ENCODE measurements at regions not wholly inside any gene's neighbourhood (a gene's known extent, or its start where the extent isn't known, plus 50 kb on each side); places are given as distances from the start of the nearest gene placed in this dataset.

DNA sequence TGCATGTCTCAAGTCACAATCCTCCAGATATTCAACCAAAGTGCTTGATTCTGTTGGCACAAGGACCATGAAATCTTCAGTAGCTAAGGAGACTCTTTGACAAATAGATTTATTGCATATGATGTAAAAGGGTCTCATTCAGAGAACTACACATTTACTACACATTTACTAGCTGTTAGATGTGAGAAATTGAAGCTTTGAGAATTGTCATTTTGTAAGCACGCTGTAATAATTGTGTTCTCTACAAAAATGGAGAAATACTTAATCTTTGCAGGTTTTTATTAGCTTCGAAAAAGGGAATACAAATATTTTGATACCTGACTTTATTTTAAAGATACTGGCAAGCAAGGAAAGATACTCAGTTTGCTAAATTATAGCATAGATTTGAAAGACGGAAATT, 70.2 kb upstream of the CHD2 start:
- no peak for DNase-seq

DNA sequence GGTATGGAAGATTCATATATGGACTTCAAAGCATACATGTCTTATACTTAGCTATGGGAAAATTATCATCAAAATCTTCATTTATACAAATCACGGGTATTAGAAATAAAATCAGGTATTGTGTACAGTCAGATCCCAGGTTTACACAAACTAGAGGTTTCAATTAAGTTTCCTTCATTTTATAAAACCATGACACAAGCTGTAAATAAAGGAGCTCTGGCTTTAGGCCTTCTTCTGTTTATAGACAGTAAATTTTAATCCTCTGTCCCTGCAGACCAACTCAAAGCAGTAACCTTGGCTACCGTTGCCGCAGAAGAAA, 68.8 kb upstream of the CHD2 start:
- DNase-seq, result no peak

DNA sequence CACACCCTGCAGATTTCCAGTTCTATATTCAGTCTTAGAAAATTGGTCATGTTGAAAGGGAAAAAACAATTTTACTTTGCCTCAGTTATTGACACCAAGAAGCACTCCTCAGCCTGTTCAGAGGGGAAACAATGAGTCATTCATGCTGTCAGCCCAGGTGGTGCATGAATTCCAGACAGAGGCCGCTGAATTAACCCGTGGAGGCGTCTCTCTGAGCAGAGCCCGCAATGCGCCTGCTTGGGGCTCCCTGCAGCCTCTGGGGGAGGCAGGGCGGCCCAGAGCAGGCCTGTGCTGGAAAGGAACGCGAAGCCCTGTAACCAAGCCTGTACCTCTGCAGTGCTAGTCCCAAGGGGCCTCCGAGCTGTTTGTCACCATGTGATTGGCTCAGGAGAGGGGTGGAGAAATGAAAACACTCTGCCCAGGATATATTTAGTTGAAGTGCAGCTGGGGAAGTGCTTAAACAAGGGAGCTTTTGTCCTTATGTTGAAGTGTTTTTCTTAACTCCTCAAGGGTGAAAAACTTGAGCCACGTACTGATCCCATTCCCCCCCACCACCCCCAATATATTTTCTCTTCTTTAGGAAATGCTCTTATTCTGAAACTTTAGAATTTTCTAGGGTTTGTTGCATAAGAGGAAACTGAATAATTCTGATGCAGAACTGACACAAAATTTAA, 68.3 kb upstream of the CHD2 start:
- peak; percentile 91 to 93 for DNase-seq

DNA sequence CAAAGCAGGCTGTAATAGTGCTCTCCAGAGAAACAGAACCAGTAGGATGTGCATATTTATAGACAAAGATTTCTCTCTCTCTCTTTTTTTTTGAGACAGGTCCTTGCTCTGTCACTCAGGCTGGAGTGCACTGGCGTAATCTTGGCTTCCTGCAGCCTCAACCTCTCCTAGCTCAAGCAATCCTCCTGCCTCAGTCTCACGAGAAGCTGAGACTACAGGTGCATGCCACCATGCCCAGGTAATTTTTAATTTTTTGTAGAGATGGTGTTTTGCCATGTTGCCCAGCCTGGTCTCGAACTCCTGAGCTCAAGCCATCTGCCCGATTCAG, 67.1 kb upstream of the CHD2 start:
- peak in 1 of 2 donors; percentile 10 for DNase-seq

DNA sequence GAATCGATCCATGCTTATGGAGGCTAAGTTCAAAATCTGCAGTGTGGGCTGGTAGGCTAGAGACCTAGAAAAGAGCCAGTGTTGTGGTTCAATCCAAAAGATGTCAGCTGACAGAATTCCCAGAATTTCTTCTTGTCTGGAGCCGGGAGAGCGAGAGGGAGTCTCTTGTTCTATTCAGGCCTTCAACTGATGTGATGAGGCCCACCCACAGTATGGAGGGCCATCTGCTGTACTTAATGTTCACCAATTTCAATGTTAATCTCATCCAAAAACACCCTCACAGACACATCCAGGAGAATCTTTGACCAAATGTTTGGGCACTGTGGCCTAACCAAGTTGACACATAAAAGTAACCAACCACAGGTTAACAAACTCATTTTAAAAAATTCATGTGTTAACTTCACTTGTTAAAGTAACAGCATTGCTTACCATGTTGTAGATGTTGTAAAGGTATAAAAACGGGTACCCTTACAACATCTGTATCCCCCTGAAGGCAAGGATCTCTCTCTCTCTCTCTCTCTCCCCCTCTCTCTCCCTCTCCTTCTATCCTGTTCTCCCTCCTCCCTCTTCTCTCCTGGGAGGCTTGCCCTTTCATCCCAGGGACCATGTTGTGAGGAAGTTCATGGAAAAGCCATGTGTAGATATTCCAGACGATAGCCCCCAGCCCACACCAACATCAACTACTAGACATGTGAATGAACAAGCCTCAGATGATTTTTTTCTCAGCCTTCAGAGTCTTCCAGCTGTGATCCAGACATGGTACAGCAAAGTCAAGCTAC, 66.4 kb upstream of the CHD2 start:
- no peak for DNase-seq

DNA sequence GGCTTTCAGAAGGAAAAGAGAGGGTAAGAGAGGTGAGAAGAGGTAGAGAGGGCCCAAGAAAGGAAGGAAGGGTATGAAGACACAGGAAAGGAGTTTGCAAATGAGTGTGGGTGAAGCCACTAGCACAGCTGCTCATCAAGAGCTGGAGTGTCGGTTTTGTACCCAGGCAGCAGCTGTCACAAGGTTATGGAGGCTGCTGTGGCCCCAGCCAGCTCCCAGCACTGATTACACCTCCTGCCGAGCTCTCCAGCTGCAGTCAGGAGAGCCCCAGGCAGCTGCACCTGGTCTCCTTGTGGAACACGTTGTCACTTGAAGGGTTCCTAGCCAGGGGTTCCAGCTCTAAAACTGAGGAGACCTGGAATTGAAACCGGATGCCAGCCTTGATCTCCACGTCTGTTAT, 60.4 kb upstream of the CHD2 start:
- DNase-seq, result peak in 1 of 2 donors; percentile 7

DNA sequence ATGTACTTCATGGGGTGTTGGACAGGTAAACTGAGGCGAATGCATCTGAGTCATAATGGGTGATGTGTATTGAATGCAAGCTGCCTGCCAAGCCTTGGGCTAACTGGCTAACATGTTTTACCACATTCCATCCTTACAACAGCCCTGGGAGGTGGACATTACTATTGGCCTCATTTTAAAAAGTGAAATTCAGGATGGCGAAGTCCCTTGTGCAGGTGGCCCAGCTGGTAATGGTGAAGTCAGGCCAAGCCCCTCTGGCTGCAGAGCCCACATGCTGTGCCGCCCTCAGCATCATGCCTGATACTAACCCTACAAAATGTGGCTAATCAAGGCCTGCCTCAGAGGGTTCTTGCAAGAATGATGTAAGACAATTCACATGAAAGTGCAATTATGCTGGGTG, 60.0 kb upstream of the CHD2 start:
- no peak for DNase-seq

DNA sequence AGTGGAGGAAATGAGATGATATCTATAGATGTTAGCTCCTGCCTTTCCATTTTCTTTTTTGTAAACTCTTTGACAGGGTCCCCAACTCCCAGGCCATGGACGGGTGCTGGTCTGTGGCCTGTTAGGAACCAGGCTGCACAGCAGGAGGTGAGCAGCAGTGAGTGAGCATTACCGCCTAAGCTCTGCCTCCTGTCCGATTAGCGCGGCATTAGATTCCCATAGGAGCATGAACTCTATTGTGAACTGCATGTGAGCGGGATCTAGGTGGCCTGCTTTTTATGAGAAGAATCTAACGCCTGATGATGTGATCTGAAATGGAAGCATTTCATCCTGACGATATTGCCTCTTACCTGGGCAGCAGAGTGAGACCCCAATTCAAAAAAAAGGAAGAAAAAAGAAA, 56.8 kb upstream of the CHD2 start:
- no peak for DNase-seq

DNA sequence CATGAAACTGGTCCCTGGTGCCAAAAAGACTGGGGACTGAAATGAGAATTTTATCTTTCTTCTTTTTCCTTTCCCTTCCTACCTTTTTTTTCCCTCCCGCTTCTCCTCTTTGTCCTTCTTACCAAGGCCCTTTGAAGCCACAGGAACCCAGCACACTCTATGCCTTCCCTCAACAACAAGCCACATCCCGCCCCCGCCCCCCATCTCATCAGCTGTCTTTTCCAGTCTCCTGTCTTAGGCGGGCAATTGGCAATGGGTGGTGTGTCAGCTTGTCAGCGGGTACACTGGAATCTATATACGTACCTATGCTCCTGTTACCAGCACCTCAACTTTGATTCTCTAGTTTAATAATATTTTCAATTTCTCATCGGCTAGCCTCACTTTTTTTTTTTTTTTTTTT, 56.3 kb upstream of the CHD2 start:
- DNase-seq, result peak in 1 of 2 donors; percentile 11

DNA sequence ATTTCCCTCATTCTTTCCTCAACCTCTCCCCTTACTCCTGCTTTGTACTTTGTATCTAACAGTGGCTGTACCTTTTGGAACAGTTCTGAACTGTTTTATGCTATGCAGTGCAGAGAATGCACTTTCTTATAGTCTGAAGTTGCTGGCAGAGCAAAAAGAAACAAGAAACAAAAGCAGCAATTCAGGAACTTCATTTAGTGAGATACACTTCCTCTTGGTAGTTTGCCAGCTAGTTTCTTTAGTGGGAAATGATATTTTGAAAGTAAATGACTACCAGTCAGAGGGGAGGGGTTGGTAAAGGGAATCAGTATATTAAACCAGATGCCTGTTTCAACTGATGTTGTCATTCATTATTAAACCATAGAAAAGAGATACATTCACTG, 55.0 kb upstream of the CHD2 start:
- DNase-seq, result peak in 1 of 2 donors; percentile 75

DNA sequence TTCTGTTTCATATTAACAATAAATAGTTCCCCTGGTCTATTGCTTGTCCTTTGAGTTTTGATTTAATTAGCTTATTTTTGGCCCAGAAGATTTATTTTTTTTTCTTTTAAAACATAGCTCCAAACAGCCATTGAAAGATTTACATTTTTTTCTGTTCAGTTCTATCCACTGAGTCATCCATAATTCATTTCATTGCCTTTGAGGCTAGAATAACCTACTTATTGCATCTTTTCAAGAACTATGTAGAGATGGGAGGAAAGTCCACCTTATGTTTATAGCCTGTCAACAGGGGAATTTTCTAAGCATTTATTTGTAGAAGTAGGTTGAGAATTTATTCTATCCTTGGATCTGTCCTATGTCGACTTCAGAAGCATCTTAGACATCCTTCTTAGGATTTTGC, 53.4 kb upstream of the CHD2 start:
- DNase-seq, result no peak

DNA sequence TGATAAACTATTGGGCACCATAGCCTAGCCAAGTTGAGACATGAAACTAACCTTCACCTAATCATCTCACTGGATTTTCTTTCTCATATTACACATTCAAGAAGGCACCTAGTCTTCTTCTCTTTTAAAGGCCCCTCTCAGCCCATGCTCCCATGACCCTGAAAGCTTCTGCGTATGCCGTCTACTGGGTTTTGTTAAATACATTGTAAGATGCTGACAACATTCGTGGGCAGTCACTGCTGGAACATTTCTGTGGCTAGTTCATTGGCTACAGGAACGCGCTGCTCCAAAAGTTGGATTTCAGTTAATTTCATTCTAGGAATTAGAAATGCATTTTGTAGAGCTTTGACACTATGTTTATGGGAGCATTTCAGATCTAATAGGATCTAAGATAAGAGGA, 52.3 kb upstream of the CHD2 start:
- DNase-seq, result no peak

DNA sequence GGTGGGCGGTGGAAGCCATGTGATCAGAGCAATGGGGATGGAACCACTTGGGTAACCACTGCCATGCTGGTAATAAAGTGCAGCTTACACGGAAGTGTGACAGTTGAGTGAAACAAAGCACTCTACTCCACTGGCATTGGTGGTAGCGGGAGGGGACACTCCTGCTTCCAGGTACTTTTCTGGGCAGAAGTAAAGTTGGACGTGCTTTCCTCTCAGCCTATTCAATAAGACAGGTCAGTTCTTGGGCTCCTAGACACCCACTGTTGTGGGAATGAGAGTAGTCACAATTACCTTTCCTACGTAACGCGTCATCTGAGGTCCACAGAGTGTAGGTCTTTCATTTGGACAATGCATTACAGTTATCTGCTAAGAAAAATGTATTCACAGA, 51.7 kb upstream of the CHD2 start:
- no peak for DNase-seq

DNA sequence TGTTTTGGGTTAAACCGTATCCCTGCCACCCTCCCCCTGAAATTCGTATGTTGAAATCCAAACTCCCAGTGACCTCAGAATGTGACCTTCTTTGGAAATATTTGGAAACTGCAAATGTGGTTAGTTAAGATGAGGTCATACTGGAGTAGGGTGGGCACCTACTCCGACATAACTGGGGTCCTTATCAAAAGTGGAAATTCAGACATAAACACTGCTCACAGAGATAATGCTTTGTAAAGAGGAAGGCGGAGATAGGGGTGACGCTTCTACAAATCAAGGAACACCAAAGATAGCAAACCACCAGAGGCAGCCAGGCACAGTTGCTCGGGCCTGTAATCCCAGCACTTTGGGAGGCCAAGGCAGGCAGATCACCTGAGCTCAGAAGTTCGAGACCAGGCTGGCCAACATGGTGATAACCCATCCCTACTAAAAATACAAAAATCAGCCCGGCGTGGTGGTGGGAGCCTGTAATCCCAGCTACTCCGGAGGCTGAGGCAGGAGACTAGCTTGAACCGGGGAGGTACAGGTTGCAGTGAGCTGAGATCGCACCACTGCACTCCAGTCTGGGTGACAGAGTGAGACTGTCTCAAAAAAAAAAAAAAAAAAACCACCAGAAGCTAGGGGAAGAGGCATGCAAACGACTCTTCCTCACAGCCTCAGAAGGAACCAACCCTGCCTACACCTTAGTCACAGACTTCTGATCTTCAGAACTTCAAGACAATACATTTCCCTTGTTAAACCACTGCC, 51.1 kb upstream of the CHD2 start:
- peak; percentile 70 for DNase-seq

DNA sequence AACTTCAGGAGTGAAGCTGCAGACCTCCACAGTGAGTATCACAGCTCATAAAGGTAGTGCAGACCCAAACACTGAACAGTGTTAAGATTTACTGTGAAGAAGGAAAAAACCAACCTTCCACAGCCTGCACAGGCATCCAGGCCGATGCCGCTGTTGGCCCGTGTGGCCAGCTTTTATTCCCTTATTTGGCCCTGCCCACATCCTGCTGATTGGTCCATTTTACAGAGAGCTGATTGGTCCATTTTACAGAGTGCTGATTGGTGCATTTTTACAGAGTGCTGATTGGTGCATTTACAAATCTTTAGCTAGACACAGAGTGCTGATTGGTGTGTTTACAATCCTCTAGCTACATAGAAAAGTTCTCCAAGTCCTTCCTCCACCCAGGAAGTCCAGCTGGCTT, 49.9 kb upstream of the CHD2 start:
- peak; percentile 24 to 31 for DNase-seq
